GM23248 (cell line): ENCODE measurements at regions not wholly inside any gene's neighbourhood (a gene's known extent, or its start where the extent isn't known, plus 50 kb on each side); places are given as distances from the start of the nearest gene placed in this dataset.

ENCODE experiments used
- EZH2 ChIP-seq: fragments of 200-600 bp; sonication (generic); IDR thresholded peaks from 2 replicates; pipeline ENCODE4 v1.6.1; 2018; ENCODE audit warnings: antibody characterized with exemption, mild to moderate bottlenecking; ENCODE audit not compliant: insufficient read depth, poor library complexity, severe bottlenecking
- EZH2phosphoT487 ChIP-seq: fragments of 200-600 bp; sonication (generic); IDR thresholded peaks from 2 replicates; pipeline ENCODE4 v1.6.1; 2018; ENCODE audit warnings: antibody characterized with exemption, moderate library complexity, mild to moderate bottlenecking, low read depth; ENCODE audit not compliant: insufficient read depth

DNA sequence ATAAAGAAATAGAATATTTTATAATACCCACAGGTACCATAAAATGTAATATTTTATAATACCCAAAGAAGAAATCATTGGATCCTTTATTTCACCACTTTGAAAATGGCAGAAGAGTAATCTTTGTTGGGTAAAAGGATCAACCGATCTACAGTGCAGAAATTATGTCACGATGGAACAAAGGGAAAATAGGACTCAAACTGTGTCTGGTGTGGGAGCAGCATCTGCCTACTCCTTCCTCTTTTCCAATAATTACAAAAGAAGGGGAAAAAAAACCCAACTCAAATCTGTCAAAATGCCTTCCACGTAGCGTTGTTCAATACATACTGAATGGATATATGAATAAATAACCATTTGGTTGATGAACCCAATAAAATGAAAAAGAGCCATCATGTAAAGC, 492.6 kb upstream of the TBL1XR1 start:
- TF ChIP-seq EZH2 (no peak), EZH2phosphoT487 (no peak)
